ENCODE measurements at regions not wholly inside any gene's neighbourhood (a gene's known extent, or its start where the extent isn't known, plus 50 kb on each side); places are given as distances from the start of the nearest gene placed in this dataset.

DNA sequence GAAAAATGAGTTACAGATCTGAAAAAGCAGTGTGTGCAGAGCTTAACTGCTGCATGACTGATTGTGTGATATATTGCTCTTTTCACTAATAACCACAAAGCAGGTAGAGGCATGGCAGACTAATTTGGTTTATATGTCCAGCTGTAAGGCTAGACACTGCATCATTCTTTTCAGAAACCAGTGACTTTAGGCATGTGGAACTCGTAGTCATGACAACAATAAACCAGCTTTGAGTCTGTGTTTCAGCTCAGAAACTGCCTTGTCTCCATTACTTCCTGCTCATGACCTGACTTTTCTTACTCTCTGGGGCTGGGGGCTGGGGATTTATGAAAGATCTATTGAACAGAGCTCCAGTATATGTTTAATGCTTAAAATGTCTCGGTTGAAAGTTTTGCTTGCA is 146.8 kb upstream of the LRIG3 start:
- TF ChIP-seq, protein P1, sequence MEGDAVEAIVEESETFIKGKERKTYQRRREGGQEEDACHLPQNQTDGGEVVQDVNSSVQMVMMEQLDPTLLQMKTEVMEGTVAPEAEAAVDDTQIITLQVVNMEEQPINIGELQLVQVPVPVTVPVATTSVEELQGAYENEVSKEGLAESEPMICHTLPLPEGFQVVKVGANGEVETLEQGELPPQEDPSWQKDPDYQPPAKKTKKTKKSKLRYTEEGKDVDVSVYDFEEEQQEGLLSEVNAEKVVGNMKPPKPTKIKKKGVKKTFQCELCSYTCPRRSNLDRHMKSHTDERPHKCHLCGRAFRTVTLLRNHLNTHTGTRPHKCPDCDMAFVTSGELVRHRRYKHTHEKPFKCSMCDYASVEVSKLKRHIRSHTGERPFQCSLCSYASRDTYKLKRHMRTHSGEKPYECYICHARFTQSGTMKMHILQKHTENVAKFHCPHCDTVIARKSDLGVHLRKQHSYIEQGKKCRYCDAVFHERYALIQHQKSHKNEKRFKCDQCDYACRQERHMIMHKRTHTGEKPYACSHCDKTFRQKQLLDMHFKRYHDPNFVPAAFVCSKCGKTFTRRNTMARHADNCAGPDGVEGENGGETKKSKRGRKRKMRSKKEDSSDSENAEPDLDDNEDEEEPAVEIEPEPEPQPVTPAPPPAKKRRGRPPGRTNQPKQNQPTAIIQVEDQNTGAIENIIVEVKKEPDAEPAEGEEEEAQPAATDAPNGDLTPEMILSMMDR (IDR thresholded peaks at IDR 0.05; ENCODE audit: poor library complexity) = no peak
- TF ChIP-seq EZH2phosphoT487 (IDR thresholded peaks at IDR 0.05; ENCODE audit: low read depth, severe bottlenecking, unreplicated experiment) = no peak
- TF ChIP-seq EZH2 (IDR thresholded peaks at IDR 0.05; ENCODE audit: borderline replicate concordance) = no peak

All from hepatocyte (in vitro differentiated cells).